GM23338 (cell line): ENCODE measurements at regions not wholly inside any gene's neighbourhood (a gene's known extent, or its start where the extent isn't known, plus 50 kb on each side); places are given as distances from the start of the nearest gene placed in this dataset.

Experiments used
- CTCF ChIP-seq, 2 experiments: fragments of 200-600 bp in 1 of 2; sonication (generic) in 1 of 2; conservative IDR thresholded peaks; 2 replicates each; pipeline versions ENCODE4 v1.5.1 to v1.6.1; 2016 to 2017; ENCODE audit warnings: antibody characterized with exemption in 2 of 2, low read depth in 2 of 2, mild to moderate bottlenecking in 2 of 2, moderate library complexity in 1 of 2
- POLR2AphosphoS5 ChIP-seq: IDR thresholded peaks from 2 replicates; pipeline ENCODE4 v1.6.1; 2016; ENCODE audit warnings: antibody characterized with exemption, low read depth

- no peak for TF ChIP-seq CTCF (conservative IDR thresholded peaks at IDR 0.05; ENCODE audit: low read depth in 2 of 2)
- TF ChIP-seq POLR2AphosphoS5: no peak
These were observed 338.7 kb downstream of the C16orf95 start for GRCh38 chr16:86978445-86979030.
